Lung (tissue), 11 donors: ENCODE measurements at regions not wholly inside any gene's neighbourhood (a gene's known extent, or its start where the extent isn't known, plus 50 kb on each side); places are given as distances from the start of the nearest gene placed in this dataset.

Experiments used
- ATAC-seq: fragments of 200-7000 bp; cut with Tn5 transposase; one replicate; pipeline ENCODE4 v1.9.1; 2020; ENCODE audit warnings: moderate number of reproducible peaks; ENCODE audit not compliant: insufficient read depth, low FRiP score
- DNase-seq, 3 donors: peaks; one replicate each; pipeline ENCODE4 v3.0.0-alpha.2; 2013 to 2017
- H3K27ac ChIP-seq, 2 donors: one replicate each; pipeline ENCODE4 v1.5.1; 2013; ENCODE audit warnings: mild to moderate bottlenecking in 2 of 2, moderate library complexity in 2 of 2, control low read depth in 1 of 2, inconsistent platforms in 1 of 2, low read depth in 1 of 2, low read length in 1 of 2
- H3K27me3 ChIP-seq, 3 donors: one replicate each; pipeline ENCODE4 v1.5.1; 2013; ENCODE audit warnings: low read length in 2 of 3; ENCODE audit not compliant: control insufficient read depth in 3 of 3, insufficient read depth in 3 of 3
- H3K36me3 ChIP-seq, 4 donors: one replicate each; pipeline ENCODE4 v1.5.1; 2013; ENCODE audit warnings: low read length in 4 of 4, mild to moderate bottlenecking in 1 of 4, moderate library complexity in 1 of 4; ENCODE audit not compliant: control insufficient read depth in 4 of 4, insufficient read depth in 4 of 4
- H3K4me1 ChIP-seq, 5 donors: one replicate each; pipeline ENCODE4 v1.5.1; 2013; ENCODE audit warnings: low read length in 5 of 5, mild to moderate bottlenecking in 2 of 5, moderate library complexity in 1 of 5; ENCODE audit not compliant: control insufficient read depth in 5 of 5, insufficient read depth in 5 of 5
- H3K4me3 ChIP-seq: one replicate; pipeline ENCODE4 v1.5.1; 2013; ENCODE audit warnings: mild to moderate bottlenecking, control low read depth, moderate library complexity
- H3K9ac ChIP-seq, 2 donors: one replicate each; pipeline ENCODE4 v1.5.1; 2013; ENCODE audit warnings: low read length in 2 of 2, control low read depth in 1 of 2; ENCODE audit not compliant: insufficient read depth in 1 of 2
- H3K9me3 ChIP-seq, 4 donors: one replicate each; pipeline ENCODE4 v1.5.1; 2013; ENCODE audit warnings: low read length in 3 of 4, mild to moderate bottlenecking in 1 of 4, moderate library complexity in 1 of 4; ENCODE audit not compliant: control insufficient read depth in 4 of 4, insufficient read depth in 3 of 4
- WGBS, 2 donors: extraction: QIAGEN DNeasy Blood & Tissue Kit; methylation state at CpG; one replicate each; pipeline ENCODE4 v1.1.7; 2013; 5-methylcytosine and 5-hydroxymethylcytosine counted together
- TF ChIP-seq, protein P1 (sequence below): IDR thresholded peaks from 2 replicates; pipeline ENCODE4 v1.5.1; 2012; ENCODE audit warnings: mild to moderate bottlenecking; ENCODE audit errors: control extremely low read depth, extremely low read depth
- donor health status: control.
- donor health status: control.
- donor health status: Bipolar disorder and iron deficiency.
- donor health status: healthy.
- donor health status: DM: yes; HTN: yes; CAD: no.

DNA sequence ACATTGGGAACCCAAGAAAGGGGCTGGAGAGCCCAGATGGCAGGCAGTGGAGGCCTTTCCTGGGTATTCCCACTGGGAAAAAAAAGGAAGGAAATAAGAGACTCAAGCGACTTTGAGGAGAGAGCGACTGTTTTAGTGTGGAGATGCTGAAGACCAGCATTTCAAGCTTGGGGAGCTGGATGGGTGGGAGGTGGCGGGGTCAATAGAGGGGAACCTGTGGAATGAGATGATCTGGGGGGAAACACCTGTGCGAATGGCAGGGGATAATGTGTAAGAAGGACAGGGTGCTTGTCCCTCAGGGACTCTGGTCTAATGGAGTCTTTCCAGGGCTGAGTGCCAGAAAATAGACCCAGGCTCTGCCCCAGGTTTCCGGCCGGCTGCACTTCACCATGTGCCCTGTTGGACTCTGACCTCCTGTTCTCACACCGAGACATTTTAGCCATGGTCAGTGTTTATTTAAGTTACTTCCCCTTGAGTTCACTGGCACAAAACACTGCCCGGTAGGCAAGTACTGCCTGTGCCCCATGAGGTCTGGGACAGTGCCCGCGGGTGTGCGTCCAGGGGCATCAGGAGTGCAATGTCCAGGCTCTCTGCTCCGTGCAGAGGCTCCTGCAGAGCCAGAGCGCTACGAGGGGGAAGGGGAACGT is 50.4 kb upstream of the NKX2-2 start:
- ATAC-seq = no peak
- 68 to 77% methylated on average over 15 of the region's 15 CpGs for WGBS, 2 donors
- Histone ChIP-seq H3K27me3 (peaks cover 2 to 9% (median 6%) of the 10 kb centered on the region in 3 donors), H3K4me1 (no peaks in the 10 kb centered on the region), H3K36me3 (no peaks in the 10 kb centered on the region), H3K4me3 (no peak overlapping the region), H3K9me3 (no peaks in the 10 kb centered on the region), H3K9ac (no peak overlapping the region), H3K27ac (no peak overlapping the region)
- TF ChIP-seq, protein P1, sequence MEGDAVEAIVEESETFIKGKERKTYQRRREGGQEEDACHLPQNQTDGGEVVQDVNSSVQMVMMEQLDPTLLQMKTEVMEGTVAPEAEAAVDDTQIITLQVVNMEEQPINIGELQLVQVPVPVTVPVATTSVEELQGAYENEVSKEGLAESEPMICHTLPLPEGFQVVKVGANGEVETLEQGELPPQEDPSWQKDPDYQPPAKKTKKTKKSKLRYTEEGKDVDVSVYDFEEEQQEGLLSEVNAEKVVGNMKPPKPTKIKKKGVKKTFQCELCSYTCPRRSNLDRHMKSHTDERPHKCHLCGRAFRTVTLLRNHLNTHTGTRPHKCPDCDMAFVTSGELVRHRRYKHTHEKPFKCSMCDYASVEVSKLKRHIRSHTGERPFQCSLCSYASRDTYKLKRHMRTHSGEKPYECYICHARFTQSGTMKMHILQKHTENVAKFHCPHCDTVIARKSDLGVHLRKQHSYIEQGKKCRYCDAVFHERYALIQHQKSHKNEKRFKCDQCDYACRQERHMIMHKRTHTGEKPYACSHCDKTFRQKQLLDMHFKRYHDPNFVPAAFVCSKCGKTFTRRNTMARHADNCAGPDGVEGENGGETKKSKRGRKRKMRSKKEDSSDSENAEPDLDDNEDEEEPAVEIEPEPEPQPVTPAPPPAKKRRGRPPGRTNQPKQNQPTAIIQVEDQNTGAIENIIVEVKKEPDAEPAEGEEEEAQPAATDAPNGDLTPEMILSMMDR = no peak
- DNase-seq = no peak
